ENCODE measurements at regions not wholly inside any gene's neighbourhood (a gene's known extent, or its start where the extent isn't known, plus 50 kb on each side); places are given as distances from the start of the nearest gene placed in this dataset.

DNA sequence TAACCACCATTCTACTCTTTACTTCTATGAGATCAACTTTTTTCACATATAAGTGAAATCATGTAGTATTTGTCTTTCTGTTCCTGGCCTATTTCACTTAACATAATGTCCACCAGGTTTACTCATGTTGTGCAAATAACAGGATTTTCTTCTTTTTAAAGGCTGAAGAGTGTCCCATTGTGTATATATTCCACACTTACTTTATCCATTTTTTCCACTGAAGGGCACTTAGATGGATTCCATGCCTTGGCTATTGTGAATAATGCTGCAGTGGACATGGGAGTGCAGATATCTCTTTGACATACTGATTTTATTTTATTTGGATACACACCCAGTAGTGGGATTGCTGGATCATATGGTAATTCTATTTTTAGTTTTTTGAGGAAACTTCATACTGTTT is 181.1 kb upstream of the HMGA2 start:
- Mint-ChIP-seq H3K4me3 (ENCODE audit: unreplicated experiment) (no peak overlapping the region), H3K36me3 (ENCODE audit: low read depth) (no peaks in the 10 kb centered on the region), H3K4me1 (ENCODE audit: low read depth) (peaks cover 21% of the 10 kb centered on the region), H3K27me3 (ENCODE audit: low read depth) (no peaks in the 10 kb centered on the region), H3K9me3 (ENCODE audit: low read depth) (no peaks in the 10 kb centered on the region), H3K27ac (ENCODE audit: unreplicated experiment) (no peak overlapping the region)
- no peak for TF ChIP-seq CTCF (IDR thresholded peaks at IDR 0.05)
- DNase-seq (ENCODE audit: low spot score): no peak

- Mint-ChIP-seq H3K9me3 (ENCODE audit: low read depth) (no peaks in the 10 kb centered on the region), H3K27me3 (ENCODE audit: low read depth) (no peaks in the 10 kb centered on the region), H3K36me3 (ENCODE audit: low read depth) (no peaks in the 10 kb centered on the region), H3K4me1 (ENCODE audit: low read depth) (peaks cover 28% of the 10 kb centered on the region), H3K27ac (ENCODE audit: unreplicated experiment) (no peak overlapping the region), H3K4me3 (ENCODE audit: unreplicated experiment) (no peak overlapping the region)
- DNase-seq (ENCODE audit: low spot score): no peak
- no peak for TF ChIP-seq CTCF (IDR thresholded peaks at IDR 0.05)
These were observed 180.5 kb upstream of the HMGA2 start for GRCh38 chr12:65643595-65644386.

DNA sequence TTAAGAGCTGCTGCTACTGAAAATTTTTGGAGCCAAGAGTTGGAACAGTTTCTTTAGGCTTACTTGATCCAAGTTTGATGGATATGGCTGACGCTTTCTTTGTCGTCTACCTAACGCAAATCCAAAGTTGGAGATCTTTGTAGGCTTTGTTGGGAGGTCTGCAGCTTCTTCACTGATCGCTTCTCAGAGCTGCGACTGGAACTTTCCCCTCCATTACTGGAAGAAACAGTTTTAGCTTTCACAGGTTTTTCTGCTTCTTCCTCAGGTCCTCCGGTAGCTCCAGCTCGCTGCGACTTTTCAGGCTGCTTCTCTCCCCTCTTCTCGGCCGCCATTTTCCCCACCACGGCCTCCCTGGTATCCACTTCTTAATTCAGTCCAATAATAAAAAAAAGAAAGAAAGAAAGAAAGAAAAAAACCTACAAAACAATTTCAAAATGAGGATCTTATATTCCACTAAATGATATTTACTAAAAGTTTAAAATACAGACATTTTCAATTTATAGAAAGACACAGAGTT is 178.1 kb upstream of the HMGA2 start:
- Mint-ChIP-seq H3K4me1 (ENCODE audit: low read depth) (peaks cover 23% of the 10 kb centered on the region), H3K27me3 (ENCODE audit: low read depth) (no peaks in the 10 kb centered on the region), H3K4me3 (ENCODE audit: unreplicated experiment) (no peak overlapping the region), H3K36me3 (ENCODE audit: low read depth) (no peaks in the 10 kb centered on the region), H3K27ac (ENCODE audit: unreplicated experiment) (peak overlapping the region; percentile 27), H3K9me3 (ENCODE audit: low read depth) (peaks cover 7% of the 10 kb centered on the region)
- TF ChIP-seq CTCF (IDR thresholded peaks at IDR 0.05): no peak
- DNase-seq (ENCODE audit: low spot score): no peak

DNA sequence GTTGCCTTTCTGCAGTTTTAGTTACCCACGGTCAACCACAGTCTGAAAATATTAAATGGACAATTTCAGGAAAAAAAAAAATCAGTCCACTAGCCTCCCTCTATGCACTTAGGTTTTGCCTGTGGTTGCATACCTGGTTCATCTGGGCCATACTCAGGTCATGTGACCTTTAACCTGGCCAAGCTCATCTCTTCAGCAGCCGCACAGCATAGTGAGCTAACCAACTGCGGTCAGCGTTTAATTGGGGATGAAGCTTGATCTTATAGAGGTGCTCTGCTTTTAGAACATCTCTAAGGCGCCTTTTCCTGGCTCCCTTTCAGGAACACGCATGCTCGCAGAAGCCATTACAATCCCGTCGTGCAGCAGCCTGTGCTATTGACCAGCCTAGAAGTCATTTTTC is 177.2 kb upstream of the HMGA2 start:
- no peak for DNase-seq (ENCODE audit: low spot score)
- H3K27ac Mint-ChIP-seq (ENCODE audit: unreplicated experiment): no peak overlapping the region
- H3K4me3 Mint-ChIP-seq (ENCODE audit: unreplicated experiment): no peak overlapping the region
- peaks cover 23% of the 10 kb centered on the region for H3K4me1 Mint-ChIP-seq (ENCODE audit: low read depth)
- peaks cover 7% of the 10 kb centered on the region for H3K9me3 Mint-ChIP-seq (ENCODE audit: low read depth)
- H3K36me3 Mint-ChIP-seq (ENCODE audit: low read depth): no peaks in the 10 kb centered on the region
- H3K27me3 Mint-ChIP-seq (ENCODE audit: low read depth): no peaks in the 10 kb centered on the region
- TF ChIP-seq CTCF (IDR thresholded peaks at IDR 0.05): no peak

GRCh38 chr12:65648461-65648860 is 175.8 kb upstream of the HMGA2 start:
- Mint-ChIP-seq H3K9me3 (ENCODE audit: low read depth) (peaks cover 7% of the 10 kb centered on the region), H3K4me3 (ENCODE audit: unreplicated experiment) (no peak overlapping the region), H3K4me1 (ENCODE audit: low read depth) (peaks cover 23% of the 10 kb centered on the region), H3K27ac (ENCODE audit: unreplicated experiment) (peak overlapping the region; percentile 58), H3K27me3 (ENCODE audit: low read depth) (no peaks in the 10 kb centered on the region), H3K36me3 (ENCODE audit: low read depth) (no peaks in the 10 kb centered on the region)
- no peak for DNase-seq (ENCODE audit: low spot score)
- no peak for TF ChIP-seq CTCF (IDR thresholded peaks at IDR 0.05)

All from chondrocyte (in vitro differentiated cells).